SK-N-SH (cell line): ENCODE measurements at regions not wholly inside any gene's neighbourhood (a gene's known extent, or its start where the extent isn't known, plus 50 kb on each side); places are given as distances from the start of the nearest gene placed in this dataset.
"Not testable (repeated sequence)": the region's sequence is repeated elsewhere in the genome, so short reads cannot be mapped to it uniquely, and the experiment has no call there.

Experiments used
- CTCF ChIA-PET: fragments of 300-600, 350-600 bp; formaldehyde crosslinking; extraction: SDS; loops from one replicate; lab custom pipeline; 2021; lab: Yijun Ruan, JAX
- POLR2A ChIA-PET: fragments of 350-600 bp; sonication (Branson Sonifier 250); formaldehyde crosslinking; extraction: SDS; loops from one replicate; lab custom pipeline; 2020; ENCODE audit warnings: antibody characterized with exemption, inconsistent platforms; lab: Yijun Ruan, JAX
- DNase-seq: peaks from one replicate; pipeline ENCODE4 v3.0.0; 2012
- H2AFZ ChIP-seq: fragments of 200-600 bp; sonication (generic); 2 replicates; pipeline ENCODE4 v1.8.1; 2016; ENCODE audit warnings: antibody characterized with exemption, mild to moderate bottlenecking, low read depth
- H3F3A ChIP-seq: fragments of 200-600 bp; sonication (generic); replicated peaks from 2 replicates; pipeline ENCODE3; 2016; ENCODE audit warnings: antibody characterized with exemption, mild to moderate bottlenecking; ENCODE audit not compliant: insufficient read depth
- H3K27ac ChIP-seq, 2 experiments: fragments of 200-500 bp in 1 of 2; fragments of 200-600 bp in 1 of 2; sonication (Bioruptor generic) in 1 of 2; sonication (generic), shearing (Covaris generic) in 1 of 2; 2 replicates each; pipeline versions ENCODE4 v1.5.1 to v1.6.1; 2014 to 2016; ENCODE audit warnings: low read depth in 2 of 2, inconsistent platforms in 1 of 2, low read length in 1 of 2, mild to moderate bottlenecking in 1 of 2, mixed read lengths in 1 of 2
- H3K27me3 ChIP-seq: fragments of 200-600 bp; sonication (generic), shearing (Covaris generic); 2 replicates; pipeline ENCODE4 v1.6.1; 2016; ENCODE audit warnings: mixed run types; ENCODE audit not compliant: insufficient read depth
- H3K36me3 ChIP-seq, 2 experiments: fragments of 200-500 bp in 1 of 2; fragments of 200-600 bp in 1 of 2; sonication (Bioruptor generic) in 1 of 2; sonication (generic) in 1 of 2; replicated peaks in 1 of 2; 2 replicates each; pipeline versions ENCODE3 to v1.5.1; 2014 to 2016; ENCODE audit warnings: low read length in 1 of 2, mild to moderate bottlenecking in 1 of 2; ENCODE audit not compliant: insufficient read depth in 2 of 2, control insufficient read depth in 1 of 2
- H3K4me1 ChIP-seq, 2 experiments: fragments of 200-500 bp in 1 of 2; fragments of 200-600 bp in 1 of 2; sonication (Bioruptor generic) in 1 of 2; sonication (generic), shearing (Covaris generic) in 1 of 2; 2 replicates each; pipeline versions ENCODE4 v1.5.1 to v1.6.1; 2014 to 2016; ENCODE audit warnings: low read depth in 1 of 2, low read length in 1 of 2, mixed run types in 1 of 2; ENCODE audit not compliant: insufficient read depth in 2 of 2, control insufficient read depth in 1 of 2
- H3K4me2 ChIP-seq: fragments of 200-600 bp; sonication (generic), shearing (Covaris generic); 2 replicates; pipeline ENCODE4 v1.6.1; 2017; ENCODE audit warnings: mixed run types
- H3K4me3 ChIP-seq, 2 experiments: fragments of 200-500 bp in 1 of 2; fragments of 200-600 bp in 1 of 2; sonication (Bioruptor generic) in 1 of 2; sonication (generic), shearing (Covaris generic) in 1 of 2; 2 replicates each; pipeline versions ENCODE4 v1.5.1 to v1.8.1; 2014 to 2016; ENCODE audit warnings: low read depth in 2 of 2, inconsistent platforms in 1 of 2, low read length in 1 of 2, mild to moderate bottlenecking in 1 of 2, mixed read lengths in 1 of 2, moderate library complexity in 1 of 2
- H3K79me2 ChIP-seq: fragments of 200-600 bp; sonication (generic); 2 replicates; pipeline ENCODE4 v1.8.1; 2017; ENCODE audit warnings: mild to moderate bottlenecking; ENCODE audit not compliant: insufficient read depth
- H3K9ac ChIP-seq: fragments of 200-600 bp; sonication (generic); 2 replicates; pipeline ENCODE4 v1.6.1; 2017; ENCODE audit warnings: mixed run types
- H3K9me2 ChIP-seq: fragments of 200-600 bp; sonication (generic); 2 replicates; pipeline ENCODE4 v1.6.1; 2017; ENCODE audit warnings: mixed run types
- H3K9me3 ChIP-seq: fragments of 200-600 bp; sonication (generic); 2 replicates; pipeline ENCODE4 v1.6.1; 2017; ENCODE audit warnings: mixed run types, mild to moderate bottlenecking, moderate library complexity
- H4K20me1 ChIP-seq: fragments of 200-600 bp; sonication (generic); 2 replicates; pipeline ENCODE4 v1.6.1; 2017; ENCODE audit warnings: mild to moderate bottlenecking, mixed run types; ENCODE audit not compliant: insufficient read depth
- ELF1 ChIP-seq: IDR thresholded peaks from 2 replicates; pipeline ENCODE4 v1.4.0; 2012
- EP300 ChIP-seq, 2 experiments: IDR thresholded peaks; 2 replicates each; pipeline versions ENCODE4 v1.4.0 to v1.6.1; 2012; ENCODE audit warnings: borderline replicate concordance in 1 of 2, low read depth in 1 of 2, low read length in 1 of 2
- EZH2phosphoT487 ChIP-seq: fragments of 200-600 bp; sonication (generic); IDR thresholded peaks from 2 replicates; pipeline ENCODE4 v1.6.1; 2017; ENCODE audit warnings: low read depth, mixed run types, mild to moderate bottlenecking, antibody characterized with exemption, moderate library complexity, borderline replicate concordance
- FOSL2 ChIP-seq: IDR thresholded peaks from 2 replicates; pipeline ENCODE4 v1.4.0; 2012; ENCODE audit warnings: low read depth, mild to moderate bottlenecking, moderate library complexity, borderline replicate concordance
- FOXJ3 ChIP-seq: sonication (generic); formaldehyde crosslinking; IDR thresholded peaks from 2 replicates; pipeline ENCODE4 v1.5.1; 2020; ENCODE audit warnings: mild to moderate bottlenecking, missing genetic modification reagents
- FOXM1 ChIP-seq: IDR thresholded peaks from 2 replicates; pipeline ENCODE4 v1.4.0; 2012; ENCODE audit warnings: low read depth, mild to moderate bottlenecking
- GABPA ChIP-seq: IDR thresholded peaks from 2 replicates; pipeline ENCODE4 v1.4.0; 2012; ENCODE audit warnings: low read depth, mild to moderate bottlenecking
- GATA2 ChIP-seq: sonication (generic); formaldehyde crosslinking; IDR thresholded peaks from 2 replicates; pipeline ENCODE4 v1.5.0; 2020; ENCODE audit warnings: mild to moderate bottlenecking, missing genetic modification reagents
- JUND ChIP-seq: IDR thresholded peaks from 2 replicates; pipeline ENCODE4 v1.4.0; 2012
- MEF2A ChIP-seq: IDR thresholded peaks from 2 replicates; pipeline ENCODE4 v1.4.0; 2012; ENCODE audit warnings: low read depth, borderline replicate concordance
- MXI1 ChIP-seq: IDR thresholded peaks from 2 replicates; pipeline ENCODE4 v1.6.1; 2012; ENCODE audit warnings: mild to moderate bottlenecking, low read depth, low read length, improper control_type of control experiment
- RAD21 ChIP-seq: IDR thresholded peaks from 2 replicates; pipeline ENCODE4 v1.6.1; 2012; ENCODE audit warnings: mild to moderate bottlenecking, low read length
- REST ChIP-seq: IDR thresholded peaks from 2 replicates; pipeline ENCODE4 v1.6.1; 2012; ENCODE audit warnings: mild to moderate bottlenecking, low read depth, low read length, moderate library complexity
- RFX5 ChIP-seq: IDR thresholded peaks from 2 replicates; pipeline ENCODE4 v1.6.1; 2012; ENCODE audit warnings: mild to moderate bottlenecking, improper control_type of control experiment, low read length
- TAF1 ChIP-seq: IDR thresholded peaks from 2 replicates; pipeline ENCODE4 v1.6.1; 2012; ENCODE audit warnings: low read depth, mild to moderate bottlenecking, low read length, moderate library complexity, borderline replicate concordance
- TEAD4 ChIP-seq: IDR thresholded peaks from 2 replicates; pipeline ENCODE4 v1.4.0; 2012; ENCODE audit warnings: mild to moderate bottlenecking, borderline replicate concordance; ENCODE audit not compliant: insufficient read depth
- WGBS: methylation state at CpG from one replicate; pipeline ENCODE4 v1.1.6; 2017; ENCODE audit warnings: low lambda C conversion rate; 5-methylcytosine and 5-hydroxymethylcytosine counted together
- TF ChIP-seq, protein P1 (sequence below): fragments of 150-350 bp; IDR thresholded peaks from 2 replicates; pipeline ENCODE4 v1.6.1; 2016; ENCODE audit warnings: mild to moderate bottlenecking, low read depth, low read length

DNA sequence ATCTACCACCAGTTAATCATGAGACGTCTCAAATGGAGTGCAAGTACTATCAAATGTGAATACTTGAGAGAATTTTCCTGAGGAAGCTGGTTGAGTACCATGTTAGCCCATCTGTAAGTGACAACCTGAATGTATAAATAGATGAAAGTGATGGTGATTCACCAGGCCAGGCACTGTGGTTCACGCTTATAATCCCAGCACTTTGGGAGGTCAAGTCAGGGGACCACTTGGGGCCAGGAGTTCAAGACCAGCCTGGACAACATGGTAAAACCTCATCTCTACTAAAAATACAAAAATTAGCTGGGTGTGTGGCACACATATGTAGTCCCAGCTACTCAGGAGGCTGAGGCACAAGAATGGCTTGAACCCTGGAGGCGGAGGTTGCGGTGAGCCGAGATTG is 288.0 kb upstream of the CLEC14A start:
- H3K79me2 ChIP-seq, H3K4me1 ChIP-seq, DNase-seq, H3K9me2 ChIP-seq, H3K36me3 ChIP-seq, H3K9ac ChIP-seq, H3K4me2 ChIP-seq, H4K20me1 ChIP-seq, H3K9me3 ChIP-seq, H2AFZ ChIP-seq, H3K4me3 ChIP-seq, POLR2A ChIA-PET, H3F3A ChIP-seq, H3K27ac ChIP-seq, CTCF ChIA-PET, H3K27me3 ChIP-seq: not testable (repeated sequence)
- 32% methylated on average over 5 of the region's 5 CpGs for WGBS

- H3K9me3 ChIP-seq, H3K9me2 ChIP-seq, DNase-seq, H3K4me2 ChIP-seq, H3F3A ChIP-seq, H3K27ac ChIP-seq, H3K79me2 ChIP-seq, H4K20me1 ChIP-seq, CTCF ChIA-PET, H3K27me3 ChIP-seq, H2AFZ ChIP-seq, POLR2A ChIA-PET, H3K36me3 ChIP-seq, H3K9ac ChIP-seq, H3K4me3 ChIP-seq, H3K4me1 ChIP-seq: not testable (repeated sequence)
- WGBS, result 0% methylated on average over 3 of the region's 5 CpGs
These were observed 282.2 kb upstream of the CLEC14A start for GRCh38 chr14:38538053-38538452.

DNA sequence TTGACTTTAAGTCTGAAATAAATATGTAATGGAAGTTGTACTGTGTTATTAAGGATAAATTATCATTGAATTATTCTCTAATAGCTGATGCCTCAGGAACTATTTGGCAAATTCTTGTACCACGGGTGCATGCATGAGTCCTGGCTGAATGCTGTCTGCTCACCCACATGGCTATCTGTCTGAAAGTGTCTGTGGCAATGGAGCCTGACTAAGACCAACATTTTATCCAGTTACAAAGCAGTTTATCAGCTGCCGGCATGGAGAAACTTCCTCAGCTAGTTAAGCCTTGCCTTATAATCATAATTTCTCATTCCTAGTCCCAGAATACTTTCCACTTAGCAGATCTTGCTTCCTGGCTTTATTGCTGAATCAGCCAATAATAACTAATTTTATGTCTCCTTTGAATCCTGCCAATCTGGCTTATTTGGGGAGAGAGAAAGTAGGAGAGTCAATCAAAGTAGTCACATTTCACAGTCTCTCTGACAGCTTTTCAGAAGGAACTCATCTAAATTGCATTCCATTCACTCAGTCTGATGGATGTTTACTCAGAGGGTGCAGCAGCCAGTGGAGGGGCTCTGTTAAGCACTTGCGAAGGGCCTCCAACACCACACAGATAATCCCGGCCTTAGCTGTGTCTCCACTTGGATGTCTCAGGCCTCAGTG is 280.6 kb upstream of the CLEC14A start:
- no peak overlapping the region for H3K4me3 ChIP-seq
- no peaks in the 10 kb centered on the region for H3K27me3 ChIP-seq
- H3K9me2 ChIP-seq, result no peaks in the 10 kb centered on the region
- 22% methylated on average over 4 of the region's 4 CpGs for WGBS
- H3K36me3 ChIP-seq, result no peaks in the 10 kb centered on the region
- no peak for TF ChIP-seq EP300 (IDR thresholded peaks at IDR 0.05; ENCODE audit: borderline replicate concordance in 1 of 2, low read depth in 1 of 2, low read length in 1 of 2)
- no peak for TF ChIP-seq TEAD4
- no peak for TF ChIP-seq FOXJ3 (CRISPR knock-in tag)
- TF ChIP-seq MEF2A, result no peak
- TF ChIP-seq FOXM1, result no peak
- TF ChIP-seq FOSL2, result no peak
- no peak for TF ChIP-seq RFX5
- no peak for TF ChIP-seq MXI1
- TF ChIP-seq, protein P1, sequence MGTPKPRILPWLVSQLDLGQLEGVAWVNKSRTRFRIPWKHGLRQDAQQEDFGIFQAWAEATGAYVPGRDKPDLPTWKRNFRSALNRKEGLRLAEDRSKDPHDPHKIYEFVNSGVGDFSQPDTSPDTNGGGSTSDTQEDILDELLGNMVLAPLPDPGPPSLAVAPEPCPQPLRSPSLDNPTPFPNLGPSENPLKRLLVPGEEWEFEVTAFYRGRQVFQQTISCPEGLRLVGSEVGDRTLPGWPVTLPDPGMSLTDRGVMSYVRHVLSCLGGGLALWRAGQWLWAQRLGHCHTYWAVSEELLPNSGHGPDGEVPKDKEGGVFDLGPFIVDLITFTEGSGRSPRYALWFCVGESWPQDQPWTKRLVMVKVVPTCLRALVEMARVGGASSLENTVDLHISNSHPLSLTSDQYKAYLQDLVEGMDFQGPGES, result no peak
- no peak for TF ChIP-seq RAD21
- no peak for TF ChIP-seq ELF1
- TF ChIP-seq REST, result no peak
- no peak for TF ChIP-seq TAF1
- no peak for TF ChIP-seq JUND
- TF ChIP-seq GATA2 (CRISPR knock-in tag), result no peak
- no peak for TF ChIP-seq EZH2phosphoT487
- TF ChIP-seq GABPA, result no peak
- H4K20me1 ChIP-seq, result no peaks in the 10 kb centered on the region
- ChIA-PET CTCF (no interaction called here), POLR2A (no interaction called here)
- no peaks in the 10 kb centered on the region for H3K4me1 ChIP-seq
- no peak for DNase-seq
- H3K27ac ChIP-seq, result no peak overlapping the region
- no peak overlapping the region for H2AFZ ChIP-seq
- H3K9ac ChIP-seq, result no peak overlapping the region
- H3K4me2 ChIP-seq, result no peak overlapping the region
- no peaks in the 10 kb centered on the region for H3K9me3 ChIP-seq
- H3F3A ChIP-seq, result no peaks in the 10 kb centered on the region
- H3K79me2 ChIP-seq, result no peaks in the 10 kb centered on the region
